GM23338 (cell line): ENCODE measurements at regions not wholly inside any gene's neighbourhood (a gene's known extent, or its start where the extent isn't known, plus 50 kb on each side); places are given as distances from the start of the nearest gene placed in this dataset.

Source experiments
- ATAC-seq: fragments of 200-7000 bp; cut with Tn5 transposase; 3 replicates; pipeline ENCODE4 v1.9.1; 2020
- DNase-seq: peaks from one replicate; pipeline ENCODE4 v3.0.0-alpha.2; 2015; ENCODE audit warnings: low spot score
- H2AFZ ChIP-seq: fragments of 200-600 bp; sonication (generic); 2 replicates; pipeline ENCODE4 v1.8.0; 2016; ENCODE audit warnings: antibody characterized with exemption, mild to moderate bottlenecking, moderate library complexity
- H3F3A ChIP-seq: fragments of 200-600 bp; sonication (generic); replicated peaks from 2 replicates; pipeline ENCODE4 v1.8.0; 2017; ENCODE audit warnings: antibody characterized with exemption, mixed run types, low read depth
- H3K27ac ChIP-seq: fragments of 200-600 bp; sonication (generic); 2 replicates; pipeline ENCODE4 v1.6.1; 2016; ENCODE audit warnings: low read depth
- H3K27me3 ChIP-seq: fragments of 200-600 bp; sonication (generic); 2 replicates; pipeline ENCODE4 v1.8.0; 2016; ENCODE audit warnings: mild to moderate bottlenecking, mixed run types, moderate library complexity; ENCODE audit not compliant: insufficient read depth
- H3K36me3 ChIP-seq: fragments of 200-600 bp; sonication (generic); 2 replicates; pipeline ENCODE4 v1.8.0; 2016; ENCODE audit warnings: mild to moderate bottlenecking; ENCODE audit not compliant: insufficient read depth
- H3K4me1 ChIP-seq: fragments of 200-600 bp; sonication (generic); 2 replicates; pipeline ENCODE4 v1.8.0; 2016; ENCODE audit warnings: mild to moderate bottlenecking, moderate library complexity; ENCODE audit not compliant: insufficient read depth
- H3K4me2 ChIP-seq: fragments of 200-600 bp; sonication (generic); 2 replicates; pipeline ENCODE4 v1.7.1; 2017; ENCODE audit warnings: mixed run types
- H3K4me3 ChIP-seq: fragments of 200-600 bp; sonication (generic); 2 replicates; pipeline ENCODE4 v1.6.1; 2016; ENCODE audit warnings: mixed run types
- H3K79me2 ChIP-seq: fragments of 200-600 bp; sonication (generic); replicated peaks from 2 replicates; pipeline ENCODE4 v1.8.0; 2017; ENCODE audit warnings: mild to moderate bottlenecking; ENCODE audit not compliant: insufficient read depth
- H3K9me2 ChIP-seq: fragments of 200-600 bp; sonication (generic); 2 replicates; pipeline ENCODE4 v1.8.0; 2017; ENCODE audit not compliant: insufficient read depth
- H4K20me1 ChIP-seq: fragments of 200-600 bp; sonication (generic); replicated peaks from 2 replicates; pipeline ENCODE4 v1.8.0; 2017; ENCODE audit warnings: mild to moderate bottlenecking; ENCODE audit not compliant: insufficient read depth
- H3K27ac Mint-ChIP-seq: 2 replicates; pipeline ENCODE4 v1.8.0; 2020; ENCODE audit warnings: inconsistent platforms, mild to moderate bottlenecking, moderate library complexity, mixed read lengths
- H3K27me3 Mint-ChIP-seq: 3 replicates; pipeline ENCODE4 v1.8.0; 2022; ENCODE audit warnings: low read depth, mild to moderate bottlenecking, moderate library complexity, mixed read lengths, inconsistent platforms; ENCODE audit not compliant: insufficient read depth, poor library complexity
- H3K36me3 Mint-ChIP-seq: 3 replicates; pipeline ENCODE4 v1.8.0; 2021; ENCODE audit warnings: low read depth, mild to moderate bottlenecking, inconsistent platforms, moderate library complexity, mixed read lengths
- H3K4me1 Mint-ChIP-seq: 3 replicates; pipeline ENCODE4 v1.8.0; 2020; ENCODE audit warnings: mild to moderate bottlenecking, inconsistent platforms, mixed read lengths
- H3K4me3 Mint-ChIP-seq: 3 replicates; pipeline ENCODE4 v1.8.0; 2021; ENCODE audit warnings: moderate library complexity, mild to moderate bottlenecking, inconsistent platforms, mixed read lengths
- H3K9me3 Mint-ChIP-seq: 3 replicates; pipeline ENCODE4 v1.8.0; 2020; ENCODE audit warnings: moderate library complexity, mild to moderate bottlenecking, inconsistent platforms, mixed read lengths
- CREB1 ChIP-seq: fragments of 250-450 bp; sonication (Bioruptor Pico); IDR thresholded peaks from 2 replicates; pipeline ENCODE4 v1.5.0; 2020; ENCODE audit warnings: low read depth, mild to moderate bottlenecking, moderate library complexity
- CTCF ChIP-seq, 2 experiments: fragments of 200-600 bp in 1 of 2; sonication (generic) in 1 of 2; conservative IDR thresholded peaks; 2 replicates each; pipeline versions ENCODE4 v1.5.1 to v1.6.1; 2016 to 2017; ENCODE audit warnings: antibody characterized with exemption in 2 of 2, low read depth in 2 of 2, mild to moderate bottlenecking in 2 of 2, moderate library complexity in 1 of 2
- EZH2 ChIP-seq: fragments of 200-600 bp; sonication (generic); IDR thresholded peaks from one replicate; pipeline ENCODE4 v1.8.0; 2017; ENCODE audit warnings: antibody characterized with exemption, mild to moderate bottlenecking, low read depth; ENCODE audit not compliant: unreplicated experiment
- EZH2phosphoT487 ChIP-seq: fragments of 200-600 bp; sonication (generic); IDR thresholded peaks from one replicate; pipeline ENCODE4 v1.8.1; 2018; ENCODE audit warnings: antibody characterized with exemption; ENCODE audit not compliant: unreplicated experiment
- JUNB ChIP-seq: IDR thresholded peaks from one replicate; pipeline ENCODE4 v1.6.1; 2016; ENCODE audit warnings: antibody characterized with exemption; ENCODE audit not compliant: unreplicated experiment
- NANOG ChIP-seq: IDR thresholded peaks from 2 replicates; pipeline ENCODE4 v1.6.1; 2016; ENCODE audit warnings: antibody characterized with exemption, borderline replicate concordance
- POLR2AphosphoS5 ChIP-seq: IDR thresholded peaks from 2 replicates; pipeline ENCODE4 v1.6.1; 2016; ENCODE audit warnings: antibody characterized with exemption, low read depth
- REST ChIP-seq: IDR thresholded peaks from one replicate; pipeline ENCODE4 v1.6.1; 2018; ENCODE audit warnings: antibody characterized with exemption; ENCODE audit not compliant: unreplicated experiment
- STAT1 ChIP-seq: IDR thresholded peaks from one replicate; pipeline ENCODE4 v1.6.1; 2016; ENCODE audit warnings: antibody characterized with exemption; ENCODE audit not compliant: unreplicated experiment
- ZNF114 ChIP-seq: fragments of 250-450 bp; sonication (Bioruptor Pico); IDR thresholded peaks from 2 replicates; pipeline ENCODE4 v1.5.0; 2020; ENCODE audit warnings: mild to moderate bottlenecking, moderate library complexity
- ZNF331 ChIP-seq: fragments of 250-450 bp; sonication (Bioruptor Pico); IDR thresholded peaks from 2 replicates; pipeline ENCODE4 v1.5.0; 2020; ENCODE audit warnings: low read depth, mild to moderate bottlenecking, moderate library complexity
- ZNF462 ChIP-seq: fragments of 250-450 bp; sonication (Bioruptor Pico); IDR thresholded peaks from 2 replicates; pipeline ENCODE4 v1.5.0; 2020; ENCODE audit warnings: mild to moderate bottlenecking, moderate library complexity
- TF ChIP-seq, protein P1 (sequence below): IDR thresholded peaks from 2 replicates; pipeline ENCODE4 v1.6.1; 2016; ENCODE audit warnings: antibody characterized with exemption

DNA sequence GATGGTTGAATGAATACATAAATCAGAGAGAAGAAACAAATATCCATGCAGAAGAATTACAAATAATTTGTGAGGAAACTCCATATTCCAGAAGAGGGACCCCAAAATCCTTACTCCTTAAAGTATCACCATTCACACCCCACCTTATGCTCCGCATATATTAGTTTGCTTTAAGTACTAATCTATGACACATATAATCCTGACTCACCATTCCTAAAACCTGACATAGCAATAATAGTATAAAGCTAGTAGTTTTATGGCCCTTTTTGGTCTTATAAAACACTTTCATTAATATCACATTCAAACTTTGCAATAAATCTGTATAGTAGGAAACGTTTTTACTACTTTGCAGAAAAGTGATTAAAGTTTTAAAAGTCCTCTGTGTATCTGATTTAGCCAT is 719.0 kb upstream of the SLC39A10 start:
- H2AFZ ChIP-seq = no peak overlapping the region
- H3K36me3 Mint-ChIP-seq = no peaks in the 10 kb centered on the region; the same call in 2 of the 3 replicates
- TF ChIP-seq ZNF331 (CRISPR knock-in tag) (no peak), CREB1 (CRISPR knock-in tag) (no peak), EZH2 (no peak), ZNF462 (CRISPR knock-in tag) (no peak), REST (no peak), POLR2AphosphoS5 (no peak), NANOG (no peak), JUNB (no peak), EZH2phosphoT487 (no peak), CTCF (conservative IDR thresholded peaks at IDR 0.05; ENCODE audit: low read depth in 2 of 2) (no peak), STAT1 (no peak), ZNF114 (no peak)
- TF ChIP-seq, protein P1, sequence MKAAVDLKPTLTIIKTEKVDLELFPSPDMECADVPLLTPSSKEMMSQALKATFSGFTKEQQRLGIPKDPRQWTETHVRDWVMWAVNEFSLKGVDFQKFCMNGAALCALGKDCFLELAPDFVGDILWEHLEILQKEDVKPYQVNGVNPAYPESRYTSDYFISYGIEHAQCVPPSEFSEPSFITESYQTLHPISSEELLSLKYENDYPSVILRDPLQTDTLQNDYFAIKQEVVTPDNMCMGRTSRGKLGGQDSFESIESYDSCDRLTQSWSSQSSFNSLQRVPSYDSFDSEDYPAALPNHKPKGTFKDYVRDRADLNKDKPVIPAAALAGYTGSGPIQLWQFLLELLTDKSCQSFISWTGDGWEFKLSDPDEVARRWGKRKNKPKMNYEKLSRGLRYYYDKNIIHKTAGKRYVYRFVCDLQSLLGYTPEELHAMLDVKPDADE = no peak
- no peaks in the 10 kb centered on the region for H3K4me1 Mint-ChIP-seq
- H3K4me3 ChIP-seq = no peak overlapping the region
- H3K4me3 Mint-ChIP-seq = no peak overlapping the region
- H3K27me3 Mint-ChIP-seq = no peaks in the 10 kb centered on the region
- no peaks in the 10 kb centered on the region for H3K9me3 Mint-ChIP-seq
- H3K27ac Mint-ChIP-seq = no peak overlapping the region
- no peaks in the 10 kb centered on the region for H3K9me2 ChIP-seq
- no peaks in the 10 kb centered on the region for H3K36me3 ChIP-seq
- H3K4me1 ChIP-seq = no peaks in the 10 kb centered on the region
- no peak for DNase-seq
- H3K79me2 ChIP-seq = no peaks in the 10 kb centered on the region
- H3K4me2 ChIP-seq = no peak overlapping the region
- no peaks in the 10 kb centered on the region for H3F3A ChIP-seq
- ATAC-seq = no peak
- no peak overlapping the region for H3K27ac ChIP-seq
- no peaks in the 10 kb centered on the region for H4K20me1 ChIP-seq
- H3K27me3 ChIP-seq = no peaks in the 10 kb centered on the region
